SIG-M5 (cell line): ENCODE measurements at regions not wholly inside any gene's neighbourhood (a gene's known extent, or its start where the extent isn't known, plus 50 kb on each side); places are given as distances from the start of the nearest gene placed in this dataset.
"Not testable (repeated sequence)": the region's sequence is repeated elsewhere in the genome, so short reads cannot be mapped to it uniquely, and the experiment has no call there.

Experiments used
- DNase-seq: peaks from one replicate; lab custom pipeline; 2025; lab: John Stamatoyannopoulos, UW

- not testable (repeated sequence) for DNase-seq
These were observed 296.6 kb upstream of the NBPF12 start for GRCh38 chr1:146641534-146641933.

GRCh38 chr1:146640671-146641070 is 297.5 kb upstream of the NBPF12 start:
- DNase-seq = not testable (repeated sequence)

DNA sequence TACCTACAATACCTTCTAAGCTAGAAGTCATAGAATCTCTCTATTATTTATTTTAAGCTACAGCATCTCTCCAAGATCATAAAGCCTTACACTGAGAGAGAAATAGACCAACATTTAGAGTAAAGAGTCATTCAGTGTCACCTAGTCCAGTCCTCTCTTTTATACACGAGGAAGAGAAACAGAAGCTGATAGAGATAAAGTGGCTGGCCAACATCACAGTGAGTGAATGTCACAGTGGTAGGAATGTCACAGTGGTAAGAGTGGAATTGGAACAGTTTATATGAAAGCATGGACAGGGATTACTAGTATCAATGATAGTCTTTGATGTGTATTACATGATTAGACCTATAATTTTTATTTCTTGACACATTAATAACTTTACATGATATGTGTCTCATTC is 307.8 kb upstream of the NBPF12 start:
- DNase-seq = not testable (repeated sequence)

- DNase-seq = not testable (repeated sequence)
These were observed 319.5 kb upstream of the NBPF12 start for GRCh38 chr1:146618582-146618981.

DNA sequence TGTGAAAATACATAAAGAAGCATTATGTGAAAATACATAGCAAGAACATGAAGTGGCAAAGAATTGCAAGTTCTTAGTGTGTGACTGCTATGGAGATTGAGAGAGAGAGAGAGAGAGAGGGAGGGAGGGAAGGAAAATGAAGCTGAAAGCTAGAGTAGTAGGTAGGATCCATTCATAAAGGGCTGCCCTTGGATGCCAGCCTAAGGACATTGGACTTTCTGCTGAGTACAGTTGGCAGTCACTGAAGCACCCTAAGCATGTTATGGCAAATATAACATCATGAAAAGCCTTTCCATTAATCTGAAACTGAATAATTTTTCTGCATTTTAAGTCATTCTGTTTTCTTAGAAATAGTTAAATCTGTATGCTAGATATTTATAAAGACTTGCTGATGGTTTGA is 333.4 kb upstream of the NBPF12 start:
- not testable (repeated sequence) for DNase-seq

DNA sequence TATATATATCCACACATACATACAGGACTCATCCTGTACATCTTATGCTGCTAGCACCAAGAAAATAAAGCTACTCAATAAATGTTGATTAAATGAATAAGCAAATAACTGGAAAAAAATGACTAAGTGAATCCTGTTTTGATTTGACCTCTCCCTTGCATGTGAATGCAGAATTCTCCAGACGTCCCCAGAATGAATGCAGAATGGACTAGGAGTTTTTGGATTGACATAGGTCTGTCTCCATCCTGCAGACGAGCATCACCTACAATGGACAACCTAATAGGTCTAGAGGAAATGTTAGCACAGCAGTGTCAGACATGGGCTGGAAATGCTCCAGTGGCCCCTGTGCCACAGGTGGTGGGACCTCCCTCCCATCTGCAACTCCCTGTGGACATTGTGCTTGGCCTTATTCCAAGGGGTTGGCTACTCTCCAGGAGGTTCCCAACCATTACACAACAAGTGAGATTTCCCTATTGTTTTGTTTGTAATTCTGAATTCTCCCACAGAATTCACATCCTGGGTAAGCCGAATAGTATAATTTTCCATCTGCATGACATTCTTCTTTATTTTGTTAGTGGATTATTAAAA is 337.3 kb upstream of the NBPF12 start:
- DNase-seq = not testable (repeated sequence)

DNA sequence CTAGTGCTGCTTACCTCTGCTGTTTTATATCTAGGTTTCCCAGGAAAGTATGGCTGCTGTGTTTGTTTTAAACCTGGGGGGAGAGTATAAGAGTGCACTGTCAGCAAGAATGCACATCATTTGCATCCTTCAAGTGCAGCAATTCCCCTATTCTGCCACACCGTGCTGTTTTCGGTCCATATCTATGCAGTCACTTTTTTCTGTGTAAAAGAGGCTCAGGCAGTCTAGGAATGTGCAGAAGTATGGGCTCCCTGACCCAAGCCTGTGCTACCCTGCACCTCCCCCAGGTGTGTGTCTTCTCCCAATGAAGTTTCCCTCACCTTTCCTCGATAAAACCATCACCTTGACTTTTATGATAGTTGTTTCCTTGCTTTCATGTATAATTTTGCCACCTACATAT is 338.2 kb upstream of the NBPF12 start:
- not testable (repeated sequence) for DNase-seq

GRCh38 chr1:146581229-146581628 is 352.4 kb upstream of the NOTCH2NLA start:
- DNase-seq = not testable (repeated sequence)

DNA sequence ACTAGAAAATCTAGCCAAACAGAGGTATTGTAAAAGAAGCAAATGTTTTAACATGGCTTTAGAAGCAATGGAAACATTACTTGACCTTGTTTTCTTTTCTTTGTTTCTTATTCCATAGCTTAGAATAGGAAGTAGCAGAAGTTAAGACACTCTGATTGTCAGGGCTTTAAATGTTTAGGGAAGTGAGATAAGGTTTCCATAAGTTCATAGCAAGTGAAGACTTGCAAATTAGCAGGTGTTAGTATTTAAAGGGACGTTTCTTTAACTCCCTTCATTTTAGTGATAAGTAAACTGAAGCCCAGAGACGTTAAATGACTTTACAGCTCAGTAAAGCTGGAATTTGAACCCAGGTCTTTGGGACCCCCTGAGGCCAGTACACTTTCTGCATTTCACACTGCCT is 338.7 kb upstream of the NOTCH2NLA start:
- DNase-seq = not testable (repeated sequence)

DNA sequence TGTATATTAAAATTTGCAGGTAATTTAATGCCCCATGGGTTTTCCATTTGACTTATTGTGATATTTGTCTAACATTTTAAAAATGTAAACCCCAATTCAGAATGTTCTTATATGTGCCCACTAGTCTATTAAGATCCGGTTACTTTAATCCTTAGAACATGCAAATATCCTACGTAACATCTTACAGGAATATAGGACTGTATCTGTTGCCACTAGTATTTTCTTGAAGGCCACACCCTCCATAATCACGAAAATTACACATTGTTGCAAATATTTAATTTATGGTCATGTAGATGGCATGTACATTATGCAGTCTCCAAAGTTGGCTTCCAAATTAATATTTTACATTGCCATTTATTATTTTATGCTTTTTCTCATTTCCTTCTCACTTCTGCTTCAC is 329.2 kb upstream of the NOTCH2NLA start:
- not testable (repeated sequence) for DNase-seq

- DNase-seq = not testable (repeated sequence)
These were observed 327.6 kb upstream of the NOTCH2NLA start for GRCh38 chr1:146556405-146556804.

GRCh38 chr1:146552414-146552813 is 323.6 kb upstream of the NOTCH2NLA start:
- not testable (repeated sequence) for DNase-seq

- DNase-seq = not testable (repeated sequence)
These were observed 319.9 kb upstream of the NOTCH2NLA start for GRCh38 chr1:146548684-146549083.

GRCh38 chr1:146546189-146546588 is 317.4 kb upstream of the NOTCH2NLA start:
- DNase-seq = not testable (repeated sequence)

- not testable (repeated sequence) for DNase-seq
These were observed 309.1 kb upstream of the NOTCH2NLA start for GRCh38 chr1:146537775-146538373.

DNA sequence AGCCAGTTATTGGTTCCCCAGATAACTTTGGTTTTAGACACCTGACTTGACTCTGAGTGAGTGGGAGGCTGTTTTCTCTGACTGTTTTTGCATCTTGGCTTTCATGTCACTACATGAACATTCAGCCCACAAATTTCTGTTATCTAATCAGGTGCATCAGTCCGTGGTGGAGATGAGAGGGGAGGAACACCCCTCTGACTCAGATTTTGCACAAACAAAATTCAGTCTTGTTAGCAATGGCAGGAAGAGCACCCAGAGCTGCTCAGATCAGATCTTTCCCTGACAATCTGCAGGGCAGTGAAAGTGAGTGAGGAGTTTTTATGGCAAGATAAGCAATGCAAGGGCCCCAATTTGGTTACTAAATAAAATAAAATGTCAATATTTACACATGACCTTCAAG is 307.2 kb upstream of the NOTCH2NLA start:
- DNase-seq = not testable (repeated sequence)

DNA sequence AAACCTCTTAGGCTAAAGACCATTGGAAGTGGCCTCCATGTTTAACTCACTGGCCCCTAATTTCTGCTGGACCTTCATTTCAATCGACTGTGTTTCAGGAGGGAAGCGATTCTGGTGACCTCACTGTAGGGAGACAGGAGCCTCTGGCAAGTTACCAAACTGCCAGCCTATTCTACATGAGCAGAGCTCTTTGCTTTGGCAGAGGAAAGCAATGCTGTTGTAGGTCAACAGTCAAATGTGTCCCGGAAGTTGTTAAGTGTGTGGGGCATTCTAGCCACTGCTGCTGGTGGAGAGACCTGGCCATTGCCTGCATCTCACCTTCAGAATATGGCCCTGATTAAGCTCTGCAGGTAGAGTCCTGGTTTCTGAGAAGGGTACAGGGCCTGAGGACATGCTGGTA is 306.8 kb upstream of the NOTCH2NLA start:
- not testable (repeated sequence) for DNase-seq

DNA sequence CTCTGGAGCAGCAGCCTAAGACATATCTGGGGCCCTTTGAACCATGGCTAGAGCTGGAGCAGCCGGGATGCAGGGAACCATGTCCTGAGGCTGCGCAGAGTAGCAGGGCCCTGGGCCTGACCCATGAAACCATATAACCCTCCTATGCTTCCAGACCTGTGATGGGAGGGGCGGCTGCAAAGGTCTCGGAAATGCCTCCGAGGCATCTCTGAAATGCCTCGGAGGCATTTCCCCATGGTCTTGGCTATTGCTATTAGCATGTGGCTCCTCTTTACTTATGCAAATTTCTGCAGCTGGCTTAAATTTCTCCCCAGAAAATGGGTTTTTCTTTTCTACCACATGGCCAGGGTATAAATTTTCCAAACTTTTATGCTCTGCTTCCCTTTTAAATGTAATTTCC is 302.1 kb upstream of the NOTCH2NLA start:
- DNase-seq = not testable (repeated sequence)

DNA sequence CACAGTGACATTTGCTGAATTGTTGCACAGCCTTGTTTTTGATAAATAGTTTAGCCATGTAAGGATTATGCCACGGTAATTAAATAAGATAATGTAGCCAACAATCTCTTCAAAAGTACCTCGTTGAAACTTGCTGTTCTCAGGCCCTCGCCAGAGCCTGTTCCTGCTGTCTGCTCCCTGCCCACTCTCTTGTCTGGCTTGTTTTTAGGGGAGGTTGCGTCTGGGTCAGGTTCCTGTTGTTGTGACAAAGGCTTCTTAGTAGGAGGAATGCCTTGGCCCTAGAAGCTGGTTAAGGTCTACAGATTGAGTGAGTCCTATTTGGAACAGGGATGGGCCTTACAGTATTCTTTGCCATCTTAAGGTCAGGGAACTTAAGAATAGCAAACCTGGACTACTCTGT is 294.0 kb upstream of the NOTCH2NLA start:
- DNase-seq = not testable (repeated sequence)

GRCh38 chr1:146522345-146522744 is 293.5 kb upstream of the NOTCH2NLA start:
- not testable (repeated sequence) for DNase-seq

GRCh38 chr1:146521804-146522203 is 293.0 kb upstream of the NOTCH2NLA start:
- DNase-seq = not testable (repeated sequence)

GRCh38 chr1:146513754-146514153 is 284.9 kb upstream of the NOTCH2NLA start:
- DNase-seq = not testable (repeated sequence)

DNA sequence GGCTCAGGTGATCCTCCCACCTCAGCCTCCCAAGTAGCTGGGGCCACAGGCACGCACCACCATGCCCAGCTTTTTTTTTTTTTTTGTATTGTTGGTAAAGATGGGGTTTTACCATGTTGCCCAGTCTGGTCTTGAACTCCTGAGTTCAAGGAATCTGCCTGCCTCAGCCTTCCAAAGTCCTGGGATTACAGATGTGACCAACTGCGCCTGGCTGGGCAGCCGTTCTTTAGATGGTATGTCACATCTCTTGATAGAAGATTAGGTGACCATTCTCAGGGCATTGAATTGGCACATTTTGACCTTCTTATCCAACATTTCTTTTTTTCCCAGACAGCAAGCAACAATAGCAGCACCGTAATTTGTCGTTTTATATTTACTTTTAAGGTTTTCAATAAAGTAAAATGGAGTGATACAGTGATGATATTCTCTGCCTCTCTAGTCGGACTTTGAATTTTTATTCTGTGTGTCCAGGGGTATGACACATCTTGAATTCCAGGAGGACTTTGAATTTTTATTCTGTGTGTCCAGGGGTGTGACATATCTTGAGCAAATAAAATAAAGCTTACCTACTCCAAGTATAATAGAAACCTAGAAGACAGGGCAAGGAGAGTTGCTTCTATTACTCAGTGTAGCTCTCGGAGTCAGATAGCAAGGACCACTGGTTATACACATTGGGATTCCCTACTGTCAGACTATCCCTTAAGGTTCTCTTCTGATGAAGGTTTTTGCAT is 282.4 kb upstream of the NOTCH2NLA start:
- not testable (repeated sequence) for DNase-seq
